Uterus (tissue), 2 donors: ENCODE measurements at regions not wholly inside any gene's neighbourhood (a gene's known extent, or its start where the extent isn't known, plus 50 kb on each side); places are given as distances from the start of the nearest gene placed in this dataset.

Experiments
- CTCF ChIP-seq, 4 experiments: fragments of 200-600 bp in 2 of 4; fragments of 450-650 bp in 2 of 4; sonication (generic) in 2 of 4; IDR thresholded peaks; one replicate each; pipeline ENCODE4 v1.5.1; 2016 to 2019; ENCODE audit warnings: antibody characterized with exemption in 4 of 4, mild to moderate bottlenecking in 2 of 4, moderate library complexity in 1 of 4
- POLR2A ChIP-seq, 2 donors: fragments of 450-650 bp; IDR thresholded peaks; one replicate each; pipeline ENCODE4 v1.6.1; 2016; ENCODE audit warnings: antibody characterized with exemption in 2 of 2, mild to moderate bottlenecking in 1 of 2, moderate library complexity in 1 of 2

GRCh38 chr4:107183155-107183774, 147.2 kb upstream of the DKK2 start:
- TF ChIP-seq CTCF (IDR thresholded peaks at IDR 0.05) (peak; percentile 51 to 65 (median 60)), POLR2A (IDR thresholded peaks at IDR 0.05) (no peak)
